GM21576 (cell line): ENCODE measurements at regions not wholly inside any gene's neighbourhood (a gene's known extent, or its start where the extent isn't known, plus 50 kb on each side); places are given as distances from the start of the nearest gene placed in this dataset.
A peak's percentile ranks its signal among the peaks of the same experiment; 100 is the strongest.
"Not testable (repeated sequence)": the region's sequence is repeated elsewhere in the genome, so short reads cannot be mapped to it uniquely, and the experiment has no call there.

Source experiments
- ATAC-seq: cut with Tn5 transposase; IDR thresholded peaks from one replicate; pipeline ENCODE4 v1.9.1; 2021; ENCODE audit warnings: mild to moderate bottlenecking, moderate library complexity; ENCODE audit not compliant: unreplicated experiment

DNA sequence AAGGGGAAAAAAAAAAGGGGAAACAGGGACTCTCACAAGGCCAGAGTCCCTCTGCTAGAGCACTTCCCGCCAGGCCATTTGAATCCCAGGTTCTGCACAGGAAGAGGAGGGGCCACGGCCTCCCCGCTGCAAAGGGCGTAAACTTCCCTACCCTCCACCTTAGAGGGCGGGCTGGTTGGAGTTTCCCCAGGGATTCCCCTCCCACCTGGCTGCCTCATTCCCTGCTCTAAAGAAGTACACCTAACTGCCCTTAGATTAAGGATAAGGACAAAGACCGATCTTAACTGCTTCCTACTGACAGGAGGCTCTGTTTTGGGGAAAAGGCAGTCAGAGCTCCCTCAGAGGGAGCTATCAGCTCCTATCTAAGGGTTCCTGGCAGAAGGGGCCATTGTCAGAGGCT, 102.0 kb upstream of the ARMC3 start:
- ATAC-seq = no peak

DNA sequence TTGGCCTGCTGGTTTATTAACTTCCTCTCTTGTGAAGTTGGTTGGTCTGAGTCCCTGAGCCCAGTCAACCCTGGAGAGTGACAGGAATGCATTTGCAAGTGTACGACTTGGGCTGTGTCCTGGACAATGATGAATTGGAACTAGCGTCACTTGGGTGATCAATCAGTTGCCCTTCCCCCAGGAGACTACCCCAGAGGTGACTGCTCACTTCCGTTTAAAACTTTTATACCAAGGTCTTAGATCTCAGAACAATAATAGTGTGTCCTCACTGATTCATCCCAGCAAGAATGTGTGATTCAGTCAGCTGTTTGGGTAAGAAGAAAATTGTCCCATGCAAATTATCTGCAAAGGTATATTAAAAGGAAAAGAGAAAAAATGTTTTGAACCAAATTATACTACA, 102.9 kb upstream of the ARMC3 start:
- ATAC-seq = no peak

DNA sequence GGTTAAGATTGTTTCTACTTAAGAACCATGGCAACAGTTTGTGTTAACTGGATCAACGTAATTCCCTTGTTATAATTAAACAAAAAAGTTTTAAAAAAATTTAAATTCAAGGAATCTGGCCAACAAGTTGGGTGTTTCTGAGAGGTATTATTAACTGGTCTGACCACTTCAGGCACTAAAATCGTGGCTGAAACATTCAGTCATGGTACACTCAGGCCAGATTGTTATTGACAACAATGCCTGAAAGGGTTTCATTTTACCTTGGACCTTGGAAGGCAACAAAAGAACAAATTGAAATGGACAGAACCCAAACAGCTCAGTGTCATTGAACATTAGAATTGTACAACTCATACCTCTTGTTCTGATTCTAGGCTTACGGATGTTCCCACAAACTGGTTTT, 103.3 kb upstream of the ARMC3 start:
- no peak for ATAC-seq

DNA sequence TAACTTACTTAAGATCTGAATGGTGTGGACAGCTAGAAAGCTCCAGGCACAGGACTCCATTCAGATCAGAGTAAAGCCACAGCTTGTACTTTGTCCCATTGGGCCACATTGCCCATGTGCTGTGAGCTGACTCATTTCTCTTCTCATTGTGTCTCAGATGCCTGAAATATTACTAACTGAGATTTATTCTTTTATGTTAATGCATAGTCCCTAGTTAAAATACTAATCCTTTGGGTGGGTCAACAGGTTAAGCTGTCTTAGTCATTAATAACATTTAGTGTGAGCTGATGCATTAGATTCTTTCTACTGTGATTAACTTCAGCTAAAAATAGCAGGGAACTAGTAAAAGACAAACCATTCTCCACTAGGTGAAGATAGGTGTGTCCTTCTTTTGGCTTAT, 104.7 kb upstream of the ARMC3 start:
- peak; percentile 56 for ATAC-seq

DNA sequence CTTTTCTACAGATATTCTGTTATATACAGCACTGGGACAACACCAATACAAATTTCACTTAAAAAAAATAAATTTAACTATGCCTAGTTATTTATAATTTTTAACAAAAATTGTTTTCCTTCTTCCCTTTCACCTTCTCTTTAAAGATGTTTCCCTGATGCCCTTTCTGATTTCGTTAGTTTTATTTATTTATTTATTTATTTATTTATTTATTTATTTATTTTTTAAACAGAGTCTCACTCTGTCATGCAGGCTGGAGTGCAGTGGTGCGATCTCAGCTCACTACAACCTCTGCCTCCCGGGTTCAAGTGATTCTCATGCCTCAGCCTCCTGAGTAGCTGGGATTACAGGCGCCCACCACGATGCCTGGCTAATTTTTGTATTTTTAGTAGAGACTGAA, 105.9 kb upstream of the ARMC3 start:
- not testable (repeated sequence) for ATAC-seq

DNA sequence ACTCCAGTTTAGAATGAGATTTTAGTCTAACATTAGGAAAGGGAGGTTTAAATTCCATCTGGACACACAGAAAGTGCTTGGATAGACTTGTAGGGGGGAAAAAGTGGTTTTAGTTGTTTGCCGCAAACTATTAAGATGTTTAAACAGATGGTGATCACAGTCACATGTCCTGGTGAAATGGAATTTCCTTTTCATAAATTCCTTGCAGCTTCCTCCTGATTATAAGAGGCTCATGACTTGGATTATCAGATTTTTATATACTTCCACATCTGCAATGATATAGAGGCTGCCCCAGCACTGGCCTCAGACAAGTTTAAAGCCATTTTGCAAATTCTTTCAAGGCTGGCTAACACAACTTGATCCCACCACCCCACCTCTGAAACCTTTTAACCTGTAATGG, 106.4 kb upstream of the ARMC3 start:
- ATAC-seq = no peak

DNA sequence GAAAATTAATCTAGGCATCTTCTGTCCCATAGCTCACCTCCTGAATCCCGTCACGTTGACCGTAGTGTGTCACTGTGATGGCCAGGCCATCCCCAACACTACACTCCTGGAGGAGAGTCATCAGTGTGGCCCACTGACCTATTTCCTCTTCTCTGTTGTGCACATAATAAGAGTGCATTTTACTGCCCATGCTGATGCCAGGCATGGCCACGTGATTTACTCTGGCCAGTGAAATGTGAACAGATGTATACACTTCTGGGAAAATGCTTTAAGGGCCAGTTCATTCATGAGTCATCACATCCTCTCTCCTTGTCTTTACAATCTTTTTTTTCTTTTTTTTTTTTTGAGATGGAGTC, 101.9 kb upstream of the PIP4K2A start:
- ATAC-seq = no peak

DNA sequence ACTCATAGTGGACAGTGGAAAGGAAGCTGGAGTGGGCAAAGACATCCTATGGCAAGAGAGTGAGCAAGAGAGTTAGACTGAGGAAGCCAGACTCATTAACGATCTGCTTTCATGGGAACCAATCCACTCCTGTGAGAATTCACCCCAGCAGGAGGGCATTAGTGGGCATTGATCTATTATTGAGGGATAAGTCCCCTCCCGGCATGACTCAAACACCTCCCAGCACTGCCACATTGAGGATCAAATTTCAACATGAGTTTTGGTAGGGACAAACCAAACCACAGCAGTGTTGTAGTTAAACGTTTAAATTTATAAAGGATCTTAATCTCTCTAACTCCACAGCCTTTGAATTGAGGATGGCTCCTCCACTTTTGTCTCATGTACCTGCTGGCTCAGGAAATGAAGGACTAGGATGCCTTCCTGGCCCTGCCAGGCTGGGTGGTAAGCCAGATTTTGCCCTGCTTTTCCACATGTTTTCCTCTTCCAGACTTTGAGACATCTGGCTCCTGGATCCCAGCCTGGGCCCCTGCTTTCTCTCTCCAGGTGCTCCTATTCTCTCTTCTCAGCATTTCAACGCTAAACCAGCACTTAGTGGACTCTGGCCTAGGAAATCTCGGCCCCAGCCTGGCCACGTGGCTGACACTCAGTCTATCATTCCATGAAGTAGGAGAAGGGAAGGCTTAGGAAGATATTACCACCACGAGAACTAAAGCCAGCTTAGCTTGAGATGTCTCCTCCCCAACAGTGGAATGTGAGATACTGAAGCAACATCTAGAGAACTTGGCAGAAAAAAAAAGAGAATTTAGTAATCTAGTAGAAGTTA, 96.5 kb upstream of the PIP4K2A start:
- ATAC-seq = no peak

DNA sequence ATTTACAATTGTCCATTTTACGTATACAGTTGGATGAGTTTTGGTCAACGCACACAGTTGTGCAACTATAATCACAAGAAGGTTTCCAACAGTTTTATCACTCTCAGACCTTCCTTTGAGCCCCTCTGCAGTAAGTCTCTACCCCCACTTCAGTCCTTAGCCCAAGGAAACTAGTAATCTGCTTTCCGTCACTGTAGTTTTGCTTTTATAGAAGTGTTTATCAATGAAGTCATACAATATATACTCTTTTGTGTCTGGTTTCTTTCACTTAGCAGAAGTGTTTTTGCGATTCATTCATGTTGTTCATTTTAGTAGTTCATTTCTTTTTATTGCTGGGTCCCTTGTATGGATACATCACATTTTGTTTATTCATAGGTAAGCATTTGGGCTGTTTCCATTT, 92.9 kb upstream of the PIP4K2A start:
- ATAC-seq = no peak

DNA sequence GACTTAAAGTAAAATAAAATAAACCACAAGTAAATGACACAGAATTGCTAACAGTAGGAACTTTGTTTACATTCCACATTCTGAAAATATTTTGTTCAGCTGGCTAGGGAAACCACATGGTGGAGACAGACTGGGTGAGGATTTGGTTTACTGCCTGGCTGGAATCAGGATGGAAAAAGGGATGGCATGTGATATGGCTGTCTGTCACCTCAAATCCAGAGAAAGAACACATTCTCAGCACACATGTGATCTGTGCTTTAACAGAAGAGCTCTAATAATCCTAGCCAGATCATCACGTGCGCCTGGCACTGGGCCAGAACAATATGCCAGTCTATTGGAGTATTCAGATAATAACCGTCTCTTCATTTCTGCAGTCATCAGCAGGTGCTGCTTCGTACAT, 90.9 kb upstream of the PIP4K2A start:
- no peak for ATAC-seq

DNA sequence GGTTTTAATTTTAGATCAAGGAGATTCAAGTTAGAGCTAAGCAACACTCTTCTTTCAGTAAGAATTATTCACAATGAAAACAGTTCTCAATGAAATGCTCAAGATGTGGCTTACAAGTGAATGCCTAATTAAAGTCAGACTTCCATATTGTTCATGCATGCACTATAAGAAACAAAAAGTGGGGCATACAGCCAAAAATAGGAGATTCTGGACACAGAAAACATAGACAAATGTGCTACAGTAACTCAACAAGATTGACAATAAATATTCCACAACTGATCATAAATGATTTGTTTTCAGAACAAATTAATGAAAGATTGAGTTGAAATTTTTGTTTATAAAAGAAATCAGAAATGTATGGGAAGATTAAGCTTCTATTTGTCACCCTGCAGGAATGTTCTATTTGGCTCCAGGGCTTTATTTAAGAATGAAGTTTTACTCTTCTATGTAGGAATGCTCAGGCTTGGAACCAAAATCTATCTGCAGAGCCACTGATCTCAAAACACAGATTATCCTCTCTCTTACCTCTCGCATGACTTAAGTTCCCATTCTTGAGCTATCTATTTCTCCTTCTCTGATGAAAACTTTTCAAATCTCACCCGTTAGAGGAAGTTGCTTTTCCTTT, 89.0 kb upstream of the PIP4K2A start:
- no peak for ATAC-seq

DNA sequence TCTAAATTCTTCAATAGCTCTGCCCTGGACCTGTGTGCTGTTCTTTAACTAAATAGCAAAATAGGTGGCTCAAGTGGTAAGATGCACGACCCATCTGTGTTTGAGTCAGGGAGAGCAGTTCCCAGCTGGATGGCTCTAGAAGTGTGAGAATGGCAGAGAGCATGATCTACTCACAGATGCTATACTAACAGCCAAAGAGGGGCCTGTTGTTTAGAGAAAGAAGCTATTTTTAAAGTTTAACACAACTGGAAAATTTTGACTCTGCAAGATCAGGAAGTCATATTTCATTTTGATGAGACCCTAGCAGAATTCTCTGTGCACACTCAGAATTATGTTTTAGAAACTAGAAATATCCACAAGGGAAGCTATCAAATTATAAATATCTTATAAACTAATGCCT, 87.4 kb upstream of the PIP4K2A start:
- no peak for ATAC-seq

DNA sequence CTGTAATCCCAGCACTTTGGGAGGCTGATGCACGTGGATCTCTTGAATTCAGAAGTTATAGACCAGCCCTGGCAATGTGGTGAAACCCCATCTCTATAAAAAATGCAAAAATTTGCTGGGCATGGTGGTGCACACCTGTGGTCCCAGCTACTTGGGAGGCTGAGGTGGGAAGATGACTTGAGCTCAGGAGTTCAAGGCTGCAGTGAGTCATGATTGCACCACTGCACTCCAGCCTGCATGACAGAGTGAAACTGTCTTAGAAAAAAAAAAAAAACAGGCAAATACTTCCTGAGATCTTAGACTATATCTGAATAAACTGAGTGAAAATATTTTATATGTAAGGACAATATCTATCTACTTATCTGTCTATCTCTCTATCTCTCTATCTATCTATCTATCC, 83.4 kb upstream of the PIP4K2A start:
- ATAC-seq = not testable (repeated sequence)

DNA sequence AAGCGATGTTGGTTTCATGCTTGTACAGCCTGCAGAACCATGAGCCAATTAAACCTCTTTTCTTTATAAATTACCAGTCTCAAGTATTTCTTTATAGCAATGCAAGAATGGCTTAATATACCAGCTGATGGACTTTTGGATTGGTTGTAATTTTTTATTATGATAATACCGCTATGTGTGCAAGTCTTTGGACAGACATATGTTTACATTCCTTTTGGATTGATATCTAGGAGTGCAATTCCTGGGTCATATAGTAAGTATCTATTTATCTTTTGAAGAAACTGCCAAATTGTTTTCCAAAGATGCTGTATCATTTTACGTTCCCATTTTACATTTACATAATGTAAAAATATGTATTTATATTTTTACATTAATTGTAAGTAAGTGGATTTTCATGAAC, 81.2 kb upstream of the PIP4K2A start:
- ATAC-seq = no peak

DNA sequence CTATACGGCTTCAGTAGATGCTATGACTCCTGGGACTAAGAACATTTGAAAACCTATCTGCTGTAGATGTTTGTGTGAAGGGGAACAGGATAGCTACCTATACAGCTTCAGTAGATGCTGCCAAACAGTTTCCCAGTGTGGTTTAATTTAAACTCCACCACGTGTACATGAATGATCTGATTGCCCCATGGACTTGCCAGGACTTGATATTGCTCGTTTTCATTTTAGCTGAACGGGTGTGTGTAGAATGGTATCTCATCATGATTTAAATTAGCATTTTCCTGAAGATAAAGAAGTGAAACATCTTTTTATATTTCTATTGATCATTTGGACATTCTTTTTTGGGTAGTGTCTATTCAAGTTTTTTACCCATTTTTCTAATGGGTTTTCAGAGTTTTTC, 77.8 kb upstream of the PIP4K2A start:
- ATAC-seq = no peak

DNA sequence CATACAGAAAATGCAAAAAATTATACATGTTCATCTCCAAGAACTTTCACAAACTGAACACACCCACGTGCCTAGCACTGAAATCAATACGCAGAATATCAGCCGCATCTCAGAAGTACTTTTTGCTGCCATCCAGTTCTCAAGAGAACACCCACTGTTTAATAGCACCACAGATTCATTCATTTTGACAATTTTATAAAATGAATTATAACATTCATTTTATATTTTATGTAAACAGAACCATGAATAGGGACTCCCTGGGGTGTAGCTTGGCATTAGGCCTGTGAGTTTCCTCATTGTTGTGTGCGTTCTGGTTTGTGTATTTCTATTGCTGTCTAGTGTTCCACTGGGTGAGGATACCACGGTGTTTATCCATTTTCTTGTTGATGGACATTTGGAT, 77.3 kb upstream of the PIP4K2A start:
- no peak for ATAC-seq

DNA sequence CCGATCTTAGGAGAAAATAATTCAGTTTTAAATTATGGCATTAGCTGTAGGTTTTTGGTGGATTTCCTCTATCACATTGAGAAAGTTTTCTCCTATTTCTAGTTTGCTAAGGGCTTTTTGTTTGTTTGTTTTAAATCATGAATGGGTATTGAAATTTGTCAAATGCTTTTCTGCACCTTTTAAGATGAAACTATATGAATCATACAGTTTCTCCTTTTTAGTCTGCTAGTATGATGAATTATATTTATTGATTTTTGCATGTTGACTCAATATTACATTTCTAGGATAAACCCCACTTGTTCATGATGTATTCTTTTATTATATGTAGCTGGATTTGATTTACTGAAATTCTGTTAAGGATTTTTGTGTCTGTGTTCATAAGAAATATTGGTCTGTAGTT, 70.3 kb upstream of the PIP4K2A start:
- ATAC-seq = no peak

DNA sequence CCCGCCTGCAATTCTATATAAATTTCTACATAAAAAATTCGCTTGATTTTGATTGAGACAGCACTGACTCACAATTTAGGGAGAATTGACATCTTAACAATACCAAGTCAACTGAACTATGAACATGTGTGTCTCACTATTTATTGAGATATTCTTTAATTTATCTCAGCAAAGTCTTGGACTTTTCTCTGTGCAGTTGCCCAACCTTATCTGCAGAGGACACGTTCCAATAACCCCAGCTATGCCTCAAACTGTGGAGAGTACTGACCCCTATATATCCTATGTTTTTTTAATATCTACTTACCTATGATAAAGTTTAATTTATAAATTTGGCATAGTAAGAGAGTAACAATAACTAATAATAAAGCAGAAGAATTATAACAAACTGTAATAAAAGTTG, 69.4 kb upstream of the PIP4K2A start:
- ATAC-seq = no peak

DNA sequence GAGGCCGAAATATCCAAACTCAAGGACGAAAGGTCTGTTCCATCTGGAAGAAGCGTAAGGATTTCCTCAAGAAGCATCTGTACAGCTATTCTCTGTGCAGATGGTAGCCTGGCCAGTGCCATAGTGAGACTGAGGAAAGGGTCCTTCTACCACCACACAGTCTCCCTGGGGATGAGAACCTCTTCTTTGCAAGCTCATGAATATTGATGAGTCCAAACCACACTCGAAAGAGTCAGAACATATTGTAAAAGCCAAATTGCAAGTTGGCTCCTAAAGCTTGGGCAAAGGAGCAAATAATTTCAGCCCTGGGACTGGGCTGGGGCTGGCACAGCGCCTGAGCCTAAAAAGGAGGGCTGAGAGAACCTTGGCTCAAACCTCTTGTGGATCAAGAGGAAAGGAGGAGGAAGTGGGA, 66.1 kb upstream of the PIP4K2A start:
- no peak for ATAC-seq

DNA sequence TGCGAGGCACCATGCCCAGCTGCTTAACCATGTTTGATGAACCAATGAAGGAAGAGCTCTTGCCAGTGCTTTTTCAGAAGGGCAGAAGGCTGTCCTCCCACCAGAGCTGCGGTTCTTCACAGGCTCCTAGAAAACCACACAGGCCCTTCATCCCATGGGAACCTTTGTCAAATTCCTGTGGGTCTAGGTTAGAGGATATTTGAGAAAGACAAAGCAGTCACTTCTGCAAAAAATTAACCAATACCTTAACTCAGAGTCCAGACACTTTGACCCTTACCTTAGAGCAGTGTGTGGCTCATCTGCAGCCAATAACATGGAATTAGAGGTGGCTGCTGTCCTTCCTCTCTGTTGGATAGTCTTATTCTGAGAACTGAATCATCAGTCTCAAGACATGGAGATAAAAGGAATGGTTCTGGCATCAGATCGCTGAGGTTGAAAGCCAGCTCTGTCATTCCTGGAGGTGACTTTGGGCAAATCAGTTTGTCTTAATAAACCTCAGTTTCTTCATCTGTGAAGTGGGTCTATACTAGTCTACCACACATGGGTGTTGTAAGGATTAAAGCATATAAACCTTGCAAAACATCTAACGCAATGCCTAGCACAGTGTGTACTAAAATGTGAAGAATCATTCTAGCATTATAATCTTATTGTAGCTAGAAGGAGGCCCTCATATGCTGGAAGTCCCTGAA, 65.1 kb upstream of the PIP4K2A start:
- ATAC-seq = no peak

DNA sequence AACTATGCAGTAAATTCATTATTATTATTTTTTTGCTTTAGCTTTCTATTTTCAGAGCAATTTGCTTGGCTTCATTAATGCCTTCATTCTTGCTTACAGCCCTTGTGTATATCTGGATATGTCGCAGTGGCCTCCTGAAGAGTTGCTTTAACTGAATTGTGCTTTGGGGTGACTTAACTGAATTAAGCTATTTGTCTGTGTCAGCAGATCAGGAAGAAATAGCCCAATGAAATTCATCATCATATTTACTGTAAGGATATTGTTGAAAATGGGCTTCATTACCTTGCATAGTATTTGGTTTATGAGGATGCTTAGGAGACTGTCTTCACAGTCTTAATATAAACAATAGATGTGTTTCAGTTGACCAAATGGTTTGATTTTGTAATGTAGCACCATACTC, 59.7 kb upstream of the PIP4K2A start:
- no peak for ATAC-seq

DNA sequence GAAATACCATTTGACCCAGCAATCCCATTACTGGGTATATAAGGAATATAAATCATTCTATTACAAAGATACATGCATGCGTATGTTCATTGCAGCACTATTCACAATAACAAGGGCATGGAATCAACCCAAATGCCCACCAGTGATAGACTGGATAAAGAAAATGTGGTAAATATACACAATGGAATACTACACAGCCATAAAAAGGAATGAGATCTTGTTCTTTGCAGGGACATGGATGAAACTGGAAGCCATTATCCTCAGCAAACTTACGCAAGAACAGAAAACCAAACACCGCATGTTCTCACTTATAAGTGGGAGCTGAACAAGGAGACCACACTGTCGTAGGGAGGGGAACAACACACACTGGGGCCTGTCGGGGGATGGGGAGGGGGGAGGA, 57.3 kb upstream of the PIP4K2A start:
- not testable (repeated sequence) for ATAC-seq
